GM13976 (cell line): ENCODE measurements at regions not wholly inside any gene's neighbourhood (a gene's known extent, or its start where the extent isn't known, plus 50 kb on each side); places are given as distances from the start of the nearest gene placed in this dataset.

Source experiments
- DNase-seq: peaks from one replicate; pipeline ENCODE4 v3.0.0; 2012; ENCODE audit warnings: low spot score
- CTCF ChIP-seq: IDR thresholded peaks from 2 replicates; pipeline ENCODE4 v1.5.1; 2012; ENCODE audit warnings: borderline replicate concordance, mild to moderate bottlenecking; ENCODE audit not compliant: insufficient read depth; ENCODE audit errors: extremely low read depth, missing control alignments, control extremely low read depth
- in situ Hi-C: fragments of 300-500 bp; cut with MboI; formaldehyde crosslinking; loops from one replicate; pipeline ENCODE4 v1.12.0; 2022; ENCODE audit warnings: low sequenced_read_pairs, mixed read lengths, inconsistent platforms; ENCODE audit not compliant: unreplicated experiment

DNA sequence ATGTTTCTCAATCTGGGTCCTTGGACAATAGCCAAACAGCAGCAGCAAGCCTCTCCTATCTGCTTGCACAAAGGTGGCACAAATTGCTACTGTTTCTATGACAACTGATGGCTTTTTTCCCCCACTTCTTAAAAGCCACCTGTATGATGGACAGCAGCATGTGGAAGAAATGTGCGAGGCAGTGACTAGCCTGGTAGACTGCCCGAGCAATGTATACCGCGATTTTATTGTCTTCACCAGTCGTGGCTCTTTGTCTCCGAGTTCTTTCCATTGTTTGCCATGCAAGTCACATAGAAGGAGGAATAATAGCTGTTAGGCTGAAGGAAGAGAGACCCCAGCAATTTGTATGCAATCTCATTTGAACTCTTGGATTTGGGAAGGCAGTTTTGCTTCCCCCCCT, 79.4 kb downstream of the S1PR1 start:
- TF ChIP-seq CTCF: no peak
- no peak for DNase-seq
- in situ Hi-C loops: no loop called here

DNA sequence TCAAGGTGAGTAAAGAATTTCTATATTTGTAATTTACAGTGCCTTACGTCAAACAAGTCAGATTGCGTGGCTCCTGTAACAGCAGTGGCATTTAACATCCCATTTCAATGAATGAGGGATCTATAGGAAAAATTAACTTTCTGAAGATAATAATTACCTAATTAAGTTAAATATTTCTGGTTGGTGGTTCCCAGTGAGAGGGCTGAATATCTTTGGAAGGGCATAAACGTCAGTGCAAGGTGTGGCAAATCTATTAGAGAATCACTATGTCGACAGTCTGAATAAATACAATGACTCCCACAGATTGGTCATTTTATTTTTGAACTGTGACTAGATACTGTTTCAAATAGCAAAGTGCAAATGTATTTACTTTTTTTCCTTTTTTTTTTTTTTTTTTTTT, 80.0 kb downstream of the S1PR1 start:
- no peak for DNase-seq
- in situ Hi-C loops: no loop called here
- no peak for TF ChIP-seq CTCF

GRCh38 chr1:101317590-101317989, 80.8 kb downstream of the S1PR1 start:
- TF ChIP-seq CTCF: no peak
- no peak for DNase-seq
- in situ Hi-C loops: no loop called here

DNA sequence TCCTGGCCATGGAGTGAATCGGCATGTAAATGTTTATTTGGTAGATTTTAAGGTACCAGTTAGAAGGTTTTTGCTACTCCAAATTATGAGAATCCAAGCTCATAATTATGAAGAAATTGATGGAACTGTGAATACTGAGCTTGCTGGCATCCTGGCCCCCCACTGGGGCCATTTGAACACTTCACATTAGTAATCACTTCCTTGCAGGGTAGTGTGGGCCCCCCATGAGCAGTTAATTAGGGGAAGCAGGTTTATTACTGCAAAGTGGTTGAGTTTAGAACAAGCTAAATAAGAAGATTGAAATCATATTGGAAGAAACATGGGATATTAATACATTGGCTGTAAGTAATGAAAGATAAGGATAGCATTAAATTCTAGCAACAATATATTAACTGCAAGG, 86.7 kb downstream of the S1PR1 start:
- no peak for DNase-seq
- no peak for TF ChIP-seq CTCF
- in situ Hi-C loops: no loop called here

- in situ Hi-C loops: no loop called here
- no peak for DNase-seq
- no peak for TF ChIP-seq CTCF
Measured at GRCh38 chr1:101325144-101325543, 88.3 kb downstream of the S1PR1 start.

DNA sequence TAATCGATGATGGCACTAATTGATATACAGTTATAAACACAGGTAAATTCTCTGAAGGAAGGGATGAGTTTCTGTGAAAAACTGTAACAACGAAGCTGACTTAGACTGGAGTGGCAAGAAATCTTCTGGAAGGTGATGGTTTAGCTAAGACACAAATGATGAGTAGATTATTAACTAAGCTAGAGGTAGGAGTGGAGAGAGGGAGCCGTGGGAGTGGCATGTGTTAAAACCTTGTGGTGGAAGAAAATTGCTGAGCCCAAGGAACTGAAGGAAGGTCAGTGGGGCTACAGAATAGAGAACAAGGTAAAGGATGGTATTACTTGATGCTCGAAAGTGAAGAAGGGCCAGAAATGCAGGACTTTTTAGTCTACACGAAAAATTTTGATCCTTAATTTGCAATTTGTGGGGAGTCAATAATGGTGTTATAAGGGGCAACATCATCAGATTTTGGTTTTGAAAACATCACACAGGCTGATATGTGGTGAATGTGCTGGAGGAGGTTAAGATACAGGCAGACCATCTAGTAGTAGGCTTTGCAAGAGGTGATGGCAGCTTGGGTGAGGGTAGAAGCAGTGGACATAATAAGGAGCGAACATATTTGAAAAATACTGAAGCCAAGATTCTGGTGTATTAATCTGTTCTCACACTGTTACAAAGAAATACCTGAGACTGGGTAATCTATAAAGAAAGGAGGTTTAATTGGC, 93.8 kb downstream of the S1PR1 start:
- no peak for DNase-seq
- in situ Hi-C loops: no loop called here
- no peak for TF ChIP-seq CTCF
